Loucy (cell line): ENCODE measurements at regions not wholly inside any gene's neighbourhood (a gene's known extent, or its start where the extent isn't known, plus 50 kb on each side); places are given as distances from the start of the nearest gene placed in this dataset.

Experiments used
- H2AFZ ChIP-seq: fragments of 200-600 bp; sonication (generic); 2 replicates; pipeline ENCODE4 v1.6.0; 2016; ENCODE audit warnings: antibody characterized with exemption, mild to moderate bottlenecking, low read length, moderate library complexity
- H3F3A ChIP-seq: fragments of 200-600 bp; 2 replicates; pipeline ENCODE4 v1.6.0; 2016; ENCODE audit warnings: antibody characterized with exemption, low read depth, mild to moderate bottlenecking
- H3K27me3 ChIP-seq: fragments of 200-600 bp; sonication (generic); 2 replicates; pipeline ENCODE4 v1.6.1; 2014; ENCODE audit warnings: low read length, mild to moderate bottlenecking; ENCODE audit not compliant: insufficient read depth, poor library complexity, severe bottlenecking
- H3K36me3 ChIP-seq: fragments of 200-600 bp; sonication (generic); 2 replicates; pipeline ENCODE4 v1.6.1; 2016; ENCODE audit warnings: low read length; ENCODE audit not compliant: insufficient read depth
- H3K4me1 ChIP-seq: fragments of 200-600 bp; sonication (generic); 2 replicates; pipeline ENCODE4 v1.5.1; 2014; ENCODE audit warnings: low read length, mild to moderate bottlenecking; ENCODE audit not compliant: insufficient read depth, poor library complexity, severe bottlenecking
- H3K4me2 ChIP-seq: fragments of 200-600 bp; sonication (generic); 2 replicates; pipeline ENCODE4 v1.6.0; 2014; ENCODE audit warnings: antibody characterized with exemption, low read length, low read depth, mild to moderate bottlenecking; ENCODE audit not compliant: poor library complexity, severe bottlenecking
- H3K4me3 ChIP-seq: fragments of 200-600 bp; sonication (generic); 2 replicates; pipeline ENCODE4 v1.5.1; 2014; ENCODE audit warnings: low read length, mild to moderate bottlenecking, mixed read lengths; ENCODE audit not compliant: poor library complexity, severe bottlenecking
- H3K79me2 ChIP-seq: fragments of 200-600 bp; sonication (generic); 2 replicates; pipeline ENCODE4 v1.6.1; 2014; ENCODE audit warnings: low read length; ENCODE audit not compliant: insufficient read depth
- H3K9ac ChIP-seq: fragments of 200-600 bp; sonication (generic); 2 replicates; pipeline ENCODE4 v1.6.0; 2014; ENCODE audit warnings: mild to moderate bottlenecking, low read depth, low read length, moderate library complexity; ENCODE audit not compliant: poor library complexity, severe bottlenecking
- H3K9me2 ChIP-seq: fragments of 200-600 bp; sonication (generic); replicated peaks from 2 replicates; pipeline ENCODE4 v1.6.1; 2016; ENCODE audit warnings: low read depth, low read length, mixed read lengths
- H3K9me3 ChIP-seq: fragments of 200-600 bp; sonication (generic); 2 replicates; pipeline ENCODE4 v1.6.1; 2014; ENCODE audit warnings: mild to moderate bottlenecking, antibody characterized with exemption, low read length, low read depth; ENCODE audit not compliant: insufficient read depth
- H4K20me1 ChIP-seq: fragments of 200-600 bp; sonication (generic); 2 replicates; pipeline ENCODE4 v1.6.0; 2014; ENCODE audit warnings: antibody characterized with exemption, low read length, mild to moderate bottlenecking; ENCODE audit not compliant: insufficient read depth, poor library complexity, severe bottlenecking
- CTCF ChIP-seq: fragments of 200-600 bp; sonication (generic); conservative IDR thresholded peaks from 2 replicates; pipeline ENCODE4 v1.5.1; 2014; ENCODE audit warnings: mild to moderate bottlenecking, antibody characterized with exemption, low read length
- EZH2phosphoT487 ChIP-seq: fragments of 200-600 bp; IDR thresholded peaks from 2 replicates; pipeline ENCODE4 v1.6.1; 2018; ENCODE audit warnings: antibody characterized with exemption, mild to moderate bottlenecking, moderate library complexity, borderline replicate concordance

GRCh38 chr2:205876127-205876526, 193.8 kb downstream of the NRP2 start:
- no peaks in the 10 kb centered on the region for H3K36me3 ChIP-seq
- no peak overlapping the region for H3K4me3 ChIP-seq
- H3F3A ChIP-seq = no peaks in the 10 kb centered on the region
- H3K4me2 ChIP-seq = no peak overlapping the region
- no peaks in the 10 kb centered on the region for H3K27me3 ChIP-seq
- H3K79me2 ChIP-seq = no peaks in the 10 kb centered on the region
- H2AFZ ChIP-seq = no peak overlapping the region
- TF ChIP-seq CTCF (no peak), EZH2phosphoT487 (no peak)
- H3K9me2 ChIP-seq = no peaks in the 10 kb centered on the region
- H4K20me1 ChIP-seq = no peaks in the 10 kb centered on the region
- no peaks in the 10 kb centered on the region for H3K9me3 ChIP-seq
- H3K9ac ChIP-seq = no peak overlapping the region
- H3K4me1 ChIP-seq = no peaks in the 10 kb centered on the region

GRCh38 chr2:205872716-205873115, 190.4 kb downstream of the NRP2 start:
- Histone ChIP-seq H3K9me3 (no peaks in the 10 kb centered on the region), H2AFZ (no peak overlapping the region), H3K79me2 (no peaks in the 10 kb centered on the region), H3K36me3 (no peaks in the 10 kb centered on the region), H3K9ac (no peak overlapping the region), H3K4me1 (peaks cover 17% of the 10 kb centered on the region), H3K9me2 (no peaks in the 10 kb centered on the region), H4K20me1 (no peaks in the 10 kb centered on the region), H3F3A (no peaks in the 10 kb centered on the region), H3K4me3 (no peak overlapping the region), H3K27me3 (no peaks in the 10 kb centered on the region), H3K4me2 (no peak overlapping the region)
- TF ChIP-seq CTCF = no peak
- TF ChIP-seq EZH2phosphoT487 = no peak

- Histone ChIP-seq H3K27me3 (no peaks in the 10 kb centered on the region), H3K9ac (no peak overlapping the region), H3K4me3 (peak overlapping the region; percentile 60), H3K36me3 (no peaks in the 10 kb centered on the region), H4K20me1 (no peaks in the 10 kb centered on the region), H3K4me1 (peaks cover 20% of the 10 kb centered on the region), H3K4me2 (peak overlapping the region; percentile 81), H2AFZ (no peak overlapping the region), H3K79me2 (no peaks in the 10 kb centered on the region), H3K9me2 (no peaks in the 10 kb centered on the region), H3F3A (no peaks in the 10 kb centered on the region), H3K9me3 (no peaks in the 10 kb centered on the region)
- TF ChIP-seq EZH2phosphoT487 = no peak
- TF ChIP-seq CTCF = no peak
Measured at GRCh38 chr2:205869439-205869838, 187.1 kb downstream of the NRP2 start.
